ENCODE measurements at regions not wholly inside any gene's neighbourhood (a gene's known extent, or its start where the extent isn't known, plus 50 kb on each side); places are given as distances from the start of the nearest gene placed in this dataset.

GRCh38 chr12:125255935-125256633, 190.8 kb downstream of the AACS start:
- in situ Hi-C loops (cut with MboI; ENCODE audit: low pct_unique_long_range_greater_than_20kb, low sequenced_read_pairs, unreplicated experiment), result no loop called here
- TF ChIP-seq, protein P1, sequence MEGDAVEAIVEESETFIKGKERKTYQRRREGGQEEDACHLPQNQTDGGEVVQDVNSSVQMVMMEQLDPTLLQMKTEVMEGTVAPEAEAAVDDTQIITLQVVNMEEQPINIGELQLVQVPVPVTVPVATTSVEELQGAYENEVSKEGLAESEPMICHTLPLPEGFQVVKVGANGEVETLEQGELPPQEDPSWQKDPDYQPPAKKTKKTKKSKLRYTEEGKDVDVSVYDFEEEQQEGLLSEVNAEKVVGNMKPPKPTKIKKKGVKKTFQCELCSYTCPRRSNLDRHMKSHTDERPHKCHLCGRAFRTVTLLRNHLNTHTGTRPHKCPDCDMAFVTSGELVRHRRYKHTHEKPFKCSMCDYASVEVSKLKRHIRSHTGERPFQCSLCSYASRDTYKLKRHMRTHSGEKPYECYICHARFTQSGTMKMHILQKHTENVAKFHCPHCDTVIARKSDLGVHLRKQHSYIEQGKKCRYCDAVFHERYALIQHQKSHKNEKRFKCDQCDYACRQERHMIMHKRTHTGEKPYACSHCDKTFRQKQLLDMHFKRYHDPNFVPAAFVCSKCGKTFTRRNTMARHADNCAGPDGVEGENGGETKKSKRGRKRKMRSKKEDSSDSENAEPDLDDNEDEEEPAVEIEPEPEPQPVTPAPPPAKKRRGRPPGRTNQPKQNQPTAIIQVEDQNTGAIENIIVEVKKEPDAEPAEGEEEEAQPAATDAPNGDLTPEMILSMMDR (IDR thresholded peaks at IDR 0.05; ENCODE audit: extremely low read depth, insufficient read depth, missing control alignments), result no peak
- DNase-seq (ENCODE audit: low spot score), result no peak

DNA sequence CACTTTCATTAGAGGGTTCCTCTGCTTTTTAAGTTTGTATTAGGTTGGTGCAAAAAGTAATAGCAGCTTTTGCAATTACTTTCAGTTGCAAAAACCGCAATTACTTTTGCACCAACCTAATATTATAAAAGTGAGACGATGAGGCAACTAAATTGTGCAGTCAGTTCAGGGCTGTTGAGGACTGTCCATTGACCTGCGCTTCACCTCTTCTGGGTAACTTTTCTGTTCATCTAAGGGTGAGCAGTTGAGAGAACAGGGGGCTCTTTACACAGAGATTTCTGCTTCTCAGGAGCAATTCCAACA, 191.3 kb downstream of the AACS start:
- DNase-seq (ENCODE audit: low spot score), result no peak
- TF ChIP-seq, protein P1 (IDR thresholded peaks at IDR 0.05; ENCODE audit: extremely low read depth, insufficient read depth, missing control alignments), result no peak
- in situ Hi-C loops (cut with MboI; ENCODE audit: low pct_unique_long_range_greater_than_20kb, low sequenced_read_pairs, unreplicated experiment), result no loop called here

GRCh38 chr12:125259178-125259867, 194.1 kb downstream of the AACS start:
- in situ Hi-C loops (cut with MboI; ENCODE audit: low pct_unique_long_range_greater_than_20kb, low sequenced_read_pairs, unreplicated experiment), result no loop called here
- DNase-seq (ENCODE audit: low spot score), result no peak
- TF ChIP-seq, protein P1 (IDR thresholded peaks at IDR 0.05; ENCODE audit: extremely low read depth, insufficient read depth, missing control alignments), result no peak

- DNase-seq (ENCODE audit: low spot score), result no peak
- in situ Hi-C loops (cut with MboI; ENCODE audit: low pct_unique_long_range_greater_than_20kb, low sequenced_read_pairs, unreplicated experiment), result no loop called here
- TF ChIP-seq, protein P1 (IDR thresholded peaks at IDR 0.05; ENCODE audit: extremely low read depth, insufficient read depth, missing control alignments), result no peak
These were observed 197.6 kb downstream of the AACS start for GRCh38 chr12:125262851-125263250.

- DNase-seq (ENCODE audit: low spot score), result no peak
- in situ Hi-C loops (cut with MboI; ENCODE audit: low pct_unique_long_range_greater_than_20kb, low sequenced_read_pairs, unreplicated experiment), result no loop called here
These were observed 198.2 kb downstream of the AACS start for GRCh38 chr12:125263385-125263784.

DNA sequence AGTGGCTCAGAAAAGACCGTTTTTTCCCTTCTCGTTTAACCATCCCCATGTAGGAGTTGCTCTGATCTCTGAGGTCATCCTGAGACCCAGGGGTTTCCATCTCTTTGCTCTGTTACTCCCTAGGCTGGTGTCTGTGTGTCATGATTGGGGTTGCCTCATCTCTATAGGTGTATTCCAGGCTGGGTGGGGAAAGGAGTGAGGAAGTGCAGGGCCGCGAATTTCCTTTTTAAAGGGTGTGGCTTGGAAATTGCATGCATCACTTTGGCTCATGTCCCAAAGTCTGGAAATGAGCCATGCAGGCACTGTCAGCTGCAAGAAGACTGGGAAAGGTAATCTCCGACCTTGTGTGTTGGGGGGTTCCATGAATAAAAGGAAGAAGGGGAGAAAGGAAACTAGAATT, 201.9 kb downstream of the AACS start:
- no peak for DNase-seq (ENCODE audit: low spot score)
- TF ChIP-seq, protein P1 (IDR thresholded peaks at IDR 0.05; ENCODE audit: extremely low read depth, insufficient read depth, missing control alignments), result no peak
- in situ Hi-C loops (cut with MboI; ENCODE audit: low pct_unique_long_range_greater_than_20kb, low sequenced_read_pairs, unreplicated experiment), result no loop called here

More at GRCh38 chr12:125263385-125263784, 198.2 kb downstream of the AACS start:
- TF ChIP-seq, protein P1 (IDR thresholded peaks at IDR 0.05; ENCODE audit: extremely low read depth, insufficient read depth, missing control alignments), result no peak

Measured in GM13977 (cell line).